Activated CD4-positive, alpha-beta memory T cell treated with anti-CD3 and anti-CD28 coated beads for 36 hours (primary cell): ENCODE measurements at regions not wholly inside any gene's neighbourhood (a gene's known extent, or its start where the extent isn't known, plus 50 kb on each side); places are given as distances from the start of the nearest gene placed in this dataset.

Source experiments
- CTCF ChIA-PET: fragments of 350-600 bp; sonication (Branson Sonifier 250); formaldehyde crosslinking; loops from one replicate; lab custom pipeline; 2021; ENCODE audit warnings: antibody characterized with exemption, inconsistent platforms; lab: Charles Lee
- POLR2A ChIA-PET: fragments of 350-600 bp; sonication (Branson Sonifier 250); formaldehyde crosslinking; loops from one replicate; lab custom pipeline; 2021; ENCODE audit warnings: antibody characterized with exemption; lab: Charles Lee
- DNase-seq: peaks from one replicate; pipeline ENCODE4 v3.0.0-alpha.2; 2020
- H3K27ac Mint-ChIP-seq: one replicate; pipeline ENCODE4 v1.8.0; 2021; ENCODE audit warnings: mixed read lengths
- H3K27me3 Mint-ChIP-seq: one replicate; pipeline ENCODE4 v1.8.0; 2021; ENCODE audit warnings: mixed read lengths
- H3K36me3 Mint-ChIP-seq: one replicate; pipeline ENCODE4 v1.8.0; 2021; ENCODE audit warnings: mixed read lengths
- H3K4me1 Mint-ChIP-seq: one replicate; pipeline ENCODE4 v1.8.0; 2021; ENCODE audit warnings: low read depth, mixed read lengths
- H3K4me3 Mint-ChIP-seq: one replicate; pipeline ENCODE4 v1.8.0; 2021; ENCODE audit warnings: mild to moderate bottlenecking, mixed read lengths
- H3K9me3 Mint-ChIP-seq: one replicate; pipeline ENCODE4 v1.8.0; 2021; ENCODE audit warnings: mixed read lengths
- intact Hi-C: fragments of 100-400 bp; cut with micrococcal nuclease; formaldehyde crosslinking; loops from one replicate; pipeline ENCODE4 v1.15.1; 2023

DNA sequence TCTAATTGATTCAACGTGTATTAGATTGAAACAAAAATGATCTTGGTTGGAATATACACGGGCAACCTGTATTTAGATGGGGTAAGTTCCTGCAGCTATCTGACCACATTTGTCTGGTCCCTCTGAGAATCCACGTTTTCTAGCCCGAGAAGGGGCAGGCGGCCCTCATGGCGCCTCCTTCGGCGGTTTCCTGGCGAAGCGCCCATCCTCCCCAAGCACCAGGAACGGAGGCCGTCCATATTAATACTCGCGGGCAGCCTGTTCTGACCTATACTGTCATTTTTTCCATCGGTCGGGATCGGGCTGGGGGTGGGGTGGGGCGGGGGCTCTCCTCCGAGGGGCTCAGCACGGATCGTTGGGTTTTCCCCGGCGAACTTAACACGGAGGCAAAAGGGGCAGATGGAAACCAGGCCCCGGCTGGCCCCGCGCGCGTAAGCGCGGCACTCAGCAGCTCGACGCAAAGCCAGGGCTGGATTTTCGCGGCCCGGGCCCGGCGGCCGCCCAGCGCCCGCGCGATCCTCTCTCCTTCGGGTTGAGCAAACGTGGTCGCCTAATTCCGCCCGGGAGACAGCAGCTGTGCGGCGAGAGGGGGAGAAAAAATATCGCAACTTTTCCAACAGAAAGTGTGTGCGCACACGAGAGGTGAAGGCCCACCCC is 77.2 kb upstream of the BCOR start:
- intact Hi-C loops, result loop anchor here (1.0 to 10.0 kb wide), 10 partner anchors 80 to 1373 kb away; partner anchors contain the start of genes MID1IP1 and USP9X
- Mint-ChIP-seq H3K9me3 (peaks cover 3% of the 10 kb centered on the region), H3K36me3 (peaks cover 5% of the 10 kb centered on the region), H3K27ac (peak overlapping the region; percentile 100), H3K27me3 (no peaks in the 10 kb centered on the region), H3K4me3 (peak overlapping the region; percentile 90), H3K4me1 (peaks cover 22% of the 10 kb centered on the region)
- CTCF ChIA-PET, result no interaction called here
- DNase-seq, result peak; percentile 58
- POLR2A ChIA-PET, result interaction anchor here (0.6 to 1.9 kb wide), 4 partner anchors 77 to 315 kb away, joined by 3 to 14 read pairs (median 4); partner anchors contain the start of gene BCOR

GRCh38 chrX:40174001-40174853 is 76.5 kb upstream of the BCOR start:
- Mint-ChIP-seq H3K4me1 (peaks cover 24% of the 10 kb centered on the region), H3K36me3 (peaks cover 5% of the 10 kb centered on the region), H3K27ac (peak overlapping the region; percentile 100), H3K4me3 (peak overlapping the region; percentile 90), H3K9me3 (no peaks in the 10 kb centered on the region), H3K27me3 (no peaks in the 10 kb centered on the region)
- intact Hi-C loops, result loop anchor here (1.0 to 10.0 kb wide), 10 partner anchors 79 to 1372 kb away; partner anchors contain the start of genes MID1IP1 and USP9X
- peak; percentile 85 for DNase-seq
- ChIA-PET POLR2A (interaction anchor here (1.6 to 1.9 kb wide), 2 partner anchors 21 to 77 kb away, joined by 4 to 14 read pairs; partner anchors contain the start of gene BCOR), CTCF (no interaction called here)

DNA sequence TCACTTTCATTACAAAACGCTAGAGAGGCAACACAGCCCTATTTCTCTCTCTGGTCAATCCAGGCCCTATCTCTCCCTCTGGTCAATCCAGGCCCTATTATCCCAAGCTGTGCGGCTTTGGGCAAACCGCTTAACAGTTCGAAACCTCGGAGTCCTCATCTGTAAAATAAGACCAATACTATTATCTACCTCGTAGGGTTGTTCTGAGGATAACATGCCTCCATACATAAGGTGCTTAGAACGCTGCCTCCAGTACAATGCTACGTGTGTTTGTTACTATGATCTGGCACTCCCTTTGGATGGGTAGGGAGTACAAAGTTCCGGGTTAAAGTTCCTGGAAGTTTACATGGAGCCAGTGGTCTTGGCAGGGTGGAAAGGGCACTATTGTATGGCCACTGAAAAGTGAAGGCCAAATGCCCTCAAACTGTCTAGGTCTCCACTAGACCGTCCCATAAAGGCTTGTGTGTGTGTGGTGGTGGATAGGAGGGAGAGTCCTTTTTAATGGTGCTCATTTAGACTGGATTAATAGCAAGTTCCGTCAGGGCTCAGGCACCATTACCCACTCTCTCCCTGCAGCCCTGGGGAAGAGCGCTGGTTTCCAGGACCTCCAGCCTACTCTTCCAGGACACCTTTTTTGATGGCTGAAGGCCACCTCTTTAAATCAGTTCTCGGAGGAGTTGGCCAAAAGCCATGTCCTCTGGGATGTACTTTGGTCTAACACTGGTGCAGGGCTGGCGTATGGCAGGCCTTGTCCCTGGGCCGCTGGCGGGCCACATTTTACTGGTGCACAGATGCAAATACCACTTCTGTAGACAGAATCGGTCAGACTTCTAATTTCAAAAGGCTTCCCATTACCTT is 75.6 kb upstream of the BCOR start:
- CTCF ChIA-PET, result interaction anchor here (1.0 kb wide), 1 partner anchor 296 kb away, joined by 5 read pairs; no protein-coding TSS in a partner anchor
- no peaks in the 10 kb centered on the region for H3K27me3 Mint-ChIP-seq
- no peaks in the 10 kb centered on the region for H3K9me3 Mint-ChIP-seq
- peaks cover 5% of the 10 kb centered on the region for H3K36me3 Mint-ChIP-seq
- POLR2A ChIA-PET, result interaction anchor here (0.9 to 1.9 kb wide), 8 partner anchors 16 to 1369 kb away, joined by 3 to 14 read pairs (median 4); partner anchors contain the start of gene BCOR
- H3K4me1 Mint-ChIP-seq, result peaks cover 26% of the 10 kb centered on the region
- DNase-seq, result no peak
- intact Hi-C loops, result loop anchor here (5.0 to 10.0 kb wide), 6 partner anchors 94 to 1371 kb away; partner anchors contain the start of genes MID1IP1 and USP9X
- H3K4me3 Mint-ChIP-seq, result peak overlapping the region; percentile 90
- H3K27ac Mint-ChIP-seq, result peak overlapping the region; percentile 100

GRCh38 chrX:40172401-40173142 is 74.8 kb upstream of the BCOR start:
- ChIA-PET CTCF (interaction anchor here (1.0 kb wide), 1 partner anchor 296 kb away, joined by 5 read pairs; no protein-coding TSS in a partner anchor), POLR2A (interaction anchor here (0.9 to 1.7 kb wide), 8 partner anchors 15 to 1369 kb away, joined by 3 to 10 read pairs (median 4); partner anchors contain the start of gene BCOR)
- DNase-seq, result peak; percentile 46
- H3K27me3 Mint-ChIP-seq, result no peaks in the 10 kb centered on the region
- peaks cover 33% of the 10 kb centered on the region for H3K4me1 Mint-ChIP-seq
- H3K27ac Mint-ChIP-seq, result peak overlapping the region; percentile 100
- no peaks in the 10 kb centered on the region for H3K9me3 Mint-ChIP-seq
- intact Hi-C loops, result loop anchor here (5.0 to 10.0 kb wide), 6 partner anchors 95 to 1370 kb away; partner anchors contain the start of genes MID1IP1 and USP9X
- H3K36me3 Mint-ChIP-seq, result peaks cover 5% of the 10 kb centered on the region
- peak overlapping the region; percentile 90 for H3K4me3 Mint-ChIP-seq

DNA sequence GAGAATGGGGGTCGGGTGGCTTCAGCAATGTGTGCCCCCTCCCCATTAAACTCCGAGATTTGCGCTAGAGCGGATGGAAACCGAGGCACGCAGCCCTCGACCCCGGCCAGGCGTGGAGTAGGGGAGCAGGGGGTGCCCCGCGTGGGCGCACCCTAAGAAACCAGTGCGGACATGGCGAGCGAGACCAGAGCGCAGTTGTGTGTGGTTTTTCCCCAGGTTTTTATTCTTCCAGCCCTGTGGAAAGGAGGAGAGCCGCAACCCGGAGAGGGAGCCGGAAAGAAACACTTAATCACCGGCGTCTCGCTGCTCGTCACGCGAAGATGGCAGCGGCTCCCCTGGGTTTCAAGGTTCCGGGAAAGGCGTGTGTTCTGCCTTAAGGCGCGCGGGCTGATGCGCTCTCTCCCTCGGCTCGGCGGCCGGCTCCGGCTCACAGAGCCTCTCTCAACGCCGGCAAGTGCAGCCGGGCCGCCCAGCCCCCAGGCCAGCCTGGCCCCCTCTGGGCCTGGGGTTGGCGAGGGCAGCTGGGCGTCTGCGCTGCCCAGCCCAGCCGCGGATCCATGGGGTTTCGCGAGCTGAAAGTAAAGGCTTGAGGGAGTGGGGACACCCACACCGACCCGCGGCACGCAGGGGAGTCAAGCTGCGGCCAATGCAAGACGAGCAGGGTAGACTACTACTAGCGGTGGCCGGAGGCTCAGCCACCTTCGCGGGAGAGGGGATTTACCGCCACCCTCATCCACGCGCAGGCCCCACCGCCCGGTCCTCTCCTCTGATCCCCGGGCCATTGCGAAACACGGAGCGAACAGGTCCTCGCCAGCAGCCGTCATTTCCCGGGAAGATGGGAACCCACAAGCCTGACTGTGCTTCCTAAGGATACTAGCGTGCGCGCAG is 74.0 kb upstream of the BCOR start:
- Mint-ChIP-seq H3K4me1 (peaks cover 32% of the 10 kb centered on the region), H3K27me3 (no peaks in the 10 kb centered on the region), H3K27ac (peak overlapping the region; percentile 100), H3K9me3 (no peaks in the 10 kb centered on the region), H3K36me3 (peaks cover 5% of the 10 kb centered on the region), H3K4me3 (peak overlapping the region; percentile 90)
- DNase-seq, result peak; percentile 57
- CTCF ChIA-PET, result interaction anchor here (1.0 to 1.6 kb wide), 3 partner anchors 73 to 297 kb away, joined by 3 to 5 read pairs (median 3); no protein-coding TSS in a partner anchor
- POLR2A ChIA-PET, result interaction anchor here (0.7 to 1.8 kb wide), 7 partner anchors 14 to 1368 kb away, joined by 3 to 10 read pairs (median 5); partner anchors contain the start of gene BCOR
- intact Hi-C loops, result loop anchor here (5.0 to 10.0 kb wide), 6 partner anchors 96 to 1369 kb away; partner anchors contain the start of genes MID1IP1 and USP9X

DNA sequence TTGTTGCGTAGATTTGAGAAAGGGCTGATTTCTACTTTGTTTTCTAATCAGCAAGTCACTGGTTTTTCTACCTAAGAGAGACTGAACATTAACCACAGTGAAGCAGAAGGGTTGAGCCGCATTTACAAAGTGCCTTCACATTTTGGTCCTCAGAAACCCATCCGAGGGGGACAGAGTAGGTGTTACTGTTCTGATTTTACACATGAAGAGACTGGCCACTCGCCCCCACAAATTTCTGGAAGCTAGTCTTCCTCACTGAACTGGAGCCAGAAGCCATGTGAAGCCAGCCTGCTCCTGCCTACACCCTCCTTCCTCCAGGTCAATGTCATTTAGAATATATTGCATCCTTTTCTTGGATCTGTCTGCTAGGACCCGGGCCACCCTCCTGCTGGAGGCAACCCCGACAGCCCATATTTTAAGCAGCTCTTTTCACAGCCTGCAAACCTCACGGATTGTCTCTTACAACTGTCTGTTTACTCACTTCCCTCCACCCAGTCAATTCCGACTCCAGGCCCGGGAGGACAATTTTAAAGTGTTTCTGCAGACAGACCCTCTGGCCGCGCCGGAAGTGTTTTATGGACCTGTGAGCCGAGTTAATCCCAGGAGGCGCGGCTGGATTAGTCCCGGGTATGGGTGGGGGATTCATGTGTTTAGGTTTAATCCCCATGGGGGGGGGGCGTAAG is 73.2 kb upstream of the BCOR start:
- Mint-ChIP-seq H3K9me3 (no peaks in the 10 kb centered on the region), H3K4me1 (peaks cover 37% of the 10 kb centered on the region), H3K27me3 (no peaks in the 10 kb centered on the region), H3K27ac (peak overlapping the region; percentile 100), H3K36me3 (peaks cover 5% of the 10 kb centered on the region), H3K4me3 (peak overlapping the region; percentile 90)
- DNase-seq, result peak; percentile 52
- intact Hi-C loops, result loop anchor here (5.0 to 10.0 kb wide), 6 partner anchors 96 to 1369 kb away; partner anchors contain the start of genes MID1IP1 and USP9X
- CTCF ChIA-PET, result interaction anchor here (1.2 to 1.6 kb wide), 3 partner anchors 72 to 287 kb away, joined by 3 to 4 read pairs (median 3); no protein-coding TSS in a partner anchor
- POLR2A ChIA-PET, result interaction anchor here (0.5 to 1.8 kb wide), 6 partner anchors 17 to 1365 kb away, joined by 3 to 6 read pairs (median 3); partner anchors contain the start of gene BCOR

DNA sequence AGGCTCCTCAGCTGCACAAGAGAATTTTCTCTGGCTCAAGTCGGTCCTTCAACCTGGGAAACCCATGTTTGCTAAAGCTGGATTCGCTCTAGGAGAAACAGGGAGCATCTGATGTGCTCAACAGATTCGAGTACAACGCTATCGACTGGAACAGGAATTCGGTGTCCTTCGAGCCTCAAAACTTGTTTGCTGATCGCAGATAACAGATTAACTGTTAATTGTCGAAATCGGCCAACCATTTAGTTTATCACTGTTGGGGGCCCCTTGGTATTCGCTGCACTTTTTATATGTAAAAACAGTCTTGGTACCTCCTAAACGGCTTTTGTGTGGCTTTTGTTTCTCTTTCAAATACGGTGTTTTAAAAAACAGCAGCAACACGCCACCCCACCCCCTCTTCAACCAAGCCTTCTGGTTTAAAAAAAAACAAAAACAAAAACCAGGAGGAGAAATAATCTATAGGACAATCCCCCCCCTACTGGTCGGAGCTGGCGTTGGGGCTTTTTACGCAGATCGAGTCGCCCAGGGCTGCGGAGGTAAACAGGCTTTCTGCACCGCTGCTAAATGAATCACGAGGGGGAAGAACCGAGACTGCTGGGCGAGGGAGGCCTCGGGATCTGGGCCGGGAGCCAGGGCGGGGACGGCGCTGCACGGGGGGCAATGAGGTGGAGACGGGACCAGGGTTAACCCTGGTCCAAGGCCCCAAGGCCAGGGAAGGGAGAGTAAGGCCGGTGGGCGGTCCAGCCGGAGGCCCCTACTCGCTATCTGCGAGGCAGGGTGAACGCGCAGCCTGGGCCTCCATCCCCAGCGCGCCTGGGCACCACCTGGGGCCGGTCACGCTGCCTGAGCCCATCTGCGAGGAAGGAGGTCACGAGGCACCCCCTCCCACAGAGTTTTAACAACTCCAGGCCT is 71.7 kb upstream of the BCOR start:
- ChIA-PET POLR2A (interaction anchor here (0.6 to 1.8 kb wide), 5 partner anchors 62 to 395 kb away, joined by 3 to 8 read pairs (median 5); partner anchors contain the start of gene BCOR), CTCF (interaction anchor here (0.5 to 1.8 kb wide), 6 partner anchors 8 to 907 kb away, joined by 3 to 8 read pairs (median 4); partner anchors contain the start of gene BCOR)
- H3K4me3 Mint-ChIP-seq, result peak overlapping the region; percentile 90
- H3K27ac Mint-ChIP-seq, result peak overlapping the region; percentile 100
- H3K27me3 Mint-ChIP-seq, result no peaks in the 10 kb centered on the region
- no peaks in the 10 kb centered on the region for H3K9me3 Mint-ChIP-seq
- H3K36me3 Mint-ChIP-seq, result peaks cover 10% of the 10 kb centered on the region
- intact Hi-C loops, result loop anchor here (2.0 to 10.0 kb wide), 9 partner anchors 15 to 1367 kb away; partner anchors contain the start of genes MID1IP1 and USP9X
- peak; percentile 90 for DNase-seq
- H3K4me1 Mint-ChIP-seq, result peaks cover 37% of the 10 kb centered on the region

DNA sequence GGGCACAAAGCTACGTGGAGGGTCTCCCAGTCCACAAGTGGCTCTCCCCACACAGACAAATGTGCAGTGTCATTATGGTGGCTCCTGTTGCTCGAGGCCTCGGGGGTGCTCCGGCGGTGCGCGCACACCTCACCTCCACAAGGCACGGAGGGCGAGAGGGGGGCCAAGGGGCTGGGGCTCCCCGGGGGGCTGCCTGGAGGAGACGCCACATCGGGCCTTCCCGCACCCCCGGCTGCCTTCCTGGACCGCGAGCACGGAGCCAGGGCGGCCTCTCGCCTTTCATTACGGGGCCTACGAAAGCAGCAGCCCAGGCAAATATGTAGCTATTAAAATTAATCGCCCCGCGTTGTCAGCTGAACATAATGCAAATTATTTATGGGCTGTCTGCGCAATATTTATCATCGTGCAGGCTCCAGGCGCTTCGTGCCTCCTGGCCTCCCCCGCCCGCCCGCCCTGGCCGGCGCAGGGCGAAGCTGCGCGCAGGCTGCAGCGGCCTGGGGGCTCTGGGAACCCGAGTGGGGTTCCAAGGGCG is 70.8 kb upstream of the BCOR start:
- intact Hi-C loops, result loop anchor here (2.0 kb wide), 3 partner anchors 14 to 354 kb away; no protein-coding TSS in a partner anchor
- peaks cover 7% of the 10 kb centered on the region for H3K36me3 Mint-ChIP-seq
- H3K27me3 Mint-ChIP-seq, result no peaks in the 10 kb centered on the region
- no peak for DNase-seq
- H3K4me1 Mint-ChIP-seq, result peaks cover 35% of the 10 kb centered on the region
- CTCF ChIA-PET, result interaction anchor here (0.8 to 1.8 kb wide), 6 partner anchors 9 to 438 kb away, joined by 3 to 8 read pairs (median 4); partner anchors contain the start of gene BCOR
- no peak overlapping the region for H3K4me3 Mint-ChIP-seq
- H3K9me3 Mint-ChIP-seq, result no peaks in the 10 kb centered on the region
- H3K27ac Mint-ChIP-seq, result peak overlapping the region; percentile 18
- POLR2A ChIA-PET, result interaction anchor here (0.9 to 1.7 kb wide), 8 partner anchors 12 to 162 kb away, joined by 3 to 8 read pairs (median 4); partner anchors contain the start of gene BCOR
